ENCODE measurements at regions not wholly inside any gene's neighbourhood (a gene's known extent, or its start where the extent isn't known, plus 50 kb on each side); places are given as distances from the start of the nearest gene placed in this dataset.
"Not testable (repeated sequence)": the region's sequence is repeated elsewhere in the genome, so short reads cannot be mapped to it uniquely, and the experiment has no call there.

DNA sequence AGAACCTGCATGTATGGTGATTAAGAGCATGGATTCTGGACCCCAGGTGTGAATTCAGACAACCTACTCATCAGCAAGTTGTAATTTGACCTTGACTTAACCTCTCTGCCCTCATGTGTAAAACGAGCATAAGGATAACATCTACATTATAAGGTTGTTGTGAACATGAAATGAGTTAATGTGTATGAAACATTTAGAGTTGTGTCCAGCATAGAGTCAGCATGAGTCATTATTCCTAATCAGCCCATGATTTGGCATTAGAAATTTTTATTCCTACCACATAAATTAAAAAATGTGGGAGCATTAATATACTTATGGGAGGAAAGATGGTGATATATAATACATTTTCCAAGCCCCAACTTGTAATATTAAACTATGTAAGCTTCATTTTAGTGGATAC lies 95.9 kb upstream of the DDHD1 start:
- Histone ChIP-seq H3K27me3 (ENCODE audit: control insufficient read depth, insufficient read depth, low read length) (no peaks in the 10 kb centered on the region), H3K36me3 (ENCODE audit: control insufficient read depth, insufficient read depth, low read length) (no peaks in the 10 kb centered on the region), H3K4me1 (ENCODE audit: control insufficient read depth, insufficient read depth, low read length) (no peaks in the 10 kb centered on the region), H3K27ac (ENCODE audit: low read depth, low read length) (no peak overlapping the region), H3K4me3 (ENCODE audit: low read length) (no peak overlapping the region), H3K9ac (ENCODE audit: low read length) (no peak overlapping the region)

DNA sequence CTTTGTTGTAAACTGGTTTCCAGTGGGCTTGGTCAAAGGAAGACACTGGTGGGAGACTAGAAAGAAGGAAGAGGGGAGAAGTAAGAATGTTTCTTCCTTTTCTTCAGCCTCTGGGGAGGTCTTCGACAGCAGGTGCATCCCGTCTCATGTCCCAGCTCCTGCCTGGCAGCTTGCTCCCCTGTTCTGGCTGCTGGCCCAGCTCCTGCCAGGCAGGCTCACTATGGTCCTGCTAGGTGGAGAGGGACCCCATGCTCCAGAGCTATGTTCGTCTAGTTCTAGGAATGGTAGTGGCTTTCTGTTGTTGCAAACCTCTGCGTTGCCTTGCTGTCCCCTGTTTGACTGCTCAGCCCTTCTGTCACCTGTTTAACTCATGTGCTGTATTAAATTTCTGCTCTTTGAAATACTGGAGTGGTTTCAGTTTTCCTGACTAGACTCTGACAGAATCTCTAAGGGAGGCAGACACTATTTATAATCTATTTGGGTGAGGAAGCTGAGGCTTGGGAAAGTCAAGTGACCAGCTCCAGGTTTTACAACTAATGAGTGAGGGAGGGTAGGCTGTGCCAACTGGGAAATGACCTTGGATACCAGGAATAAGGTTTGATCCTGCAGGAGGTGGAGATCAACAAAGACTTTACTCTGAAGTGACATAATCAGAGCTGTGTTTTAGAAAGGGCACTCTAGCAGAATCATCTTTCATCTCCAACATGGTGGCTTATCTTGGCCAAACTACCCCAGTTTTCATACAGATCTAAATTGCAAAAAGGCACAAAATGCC lies 94.7 kb upstream of the DDHD1 start:
- H3K4me3 ChIP-seq (ENCODE audit: low read length), result no peak overlapping the region
- no peak overlapping the region for H3K9ac ChIP-seq (ENCODE audit: low read length)
- no peaks in the 10 kb centered on the region for H3K36me3 ChIP-seq (ENCODE audit: control insufficient read depth, insufficient read depth, low read length)
- no peaks in the 10 kb centered on the region for H3K4me1 ChIP-seq (ENCODE audit: control insufficient read depth, insufficient read depth, low read length)
- no peak overlapping the region for H3K27ac ChIP-seq (ENCODE audit: low read depth, low read length)
- H3K27me3 ChIP-seq (ENCODE audit: control insufficient read depth, insufficient read depth, low read length), result no peaks in the 10 kb centered on the region

- not testable (repeated sequence) for H3K9ac ChIP-seq (ENCODE audit: low read length); H3K4me3 ChIP-seq (ENCODE audit: low read length); H3K27me3 ChIP-seq (ENCODE audit: control insufficient read depth, insufficient read depth, low read length); H3K4me1 ChIP-seq (ENCODE audit: control insufficient read depth, insufficient read depth, low read length); H3K27ac ChIP-seq (ENCODE audit: low read depth, low read length); H3K36me3 ChIP-seq (ENCODE audit: control insufficient read depth, insufficient read depth, low read length)
Observed at GRCh38 chr14:53242898-53243297, 89.8 kb upstream of the DDHD1 start.

DNA sequence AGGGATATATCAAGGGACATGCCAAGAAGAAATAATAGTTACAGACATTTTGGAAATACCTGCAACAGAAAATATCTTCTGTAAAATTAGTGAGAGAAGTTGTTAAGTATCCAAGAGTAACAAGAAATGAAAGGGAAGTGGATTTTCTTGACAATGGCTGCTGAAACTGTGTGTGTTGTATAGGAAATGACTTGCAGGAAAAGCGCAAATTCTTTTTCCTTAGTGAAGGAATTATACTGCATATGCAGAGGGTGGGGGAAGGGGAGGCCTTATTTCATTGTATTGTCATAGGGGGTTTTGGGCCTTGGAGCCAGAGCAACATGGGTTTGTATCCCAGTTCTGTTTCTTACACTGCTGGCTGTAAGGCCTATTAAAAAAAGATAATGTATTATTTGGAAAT lies 84.4 kb upstream of the DDHD1 start:
- H3K27ac ChIP-seq (ENCODE audit: low read depth, low read length), result no peak overlapping the region

DNA sequence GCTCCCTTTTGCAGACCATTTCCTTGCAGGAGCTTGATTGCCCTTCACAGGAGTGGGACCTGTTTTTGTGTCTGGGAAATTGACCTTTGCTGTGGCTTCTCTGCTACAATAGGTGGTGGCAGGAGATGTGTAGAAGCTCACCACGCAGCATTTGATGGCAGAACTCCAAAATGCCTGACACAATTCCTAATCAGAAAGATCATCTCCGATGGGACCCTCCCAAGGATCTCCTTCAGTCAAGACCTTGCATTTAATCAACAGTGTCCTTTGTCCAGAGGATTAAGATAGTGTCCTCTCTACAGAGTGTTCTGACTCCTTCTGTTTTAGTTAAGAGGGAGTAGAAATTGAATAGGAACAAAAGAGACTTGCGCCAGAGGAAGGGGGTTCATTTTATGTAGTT lies 83.6 kb upstream of the DDHD1 start:
- H3K4me3 ChIP-seq (ENCODE audit: low read length), result no peak overlapping the region
- H3K27ac ChIP-seq (ENCODE audit: low read depth, low read length), result no peak overlapping the region
- H3K27me3 ChIP-seq (ENCODE audit: control insufficient read depth, insufficient read depth, low read length), result no peaks in the 10 kb centered on the region

More for the DNA sequence above, 84.4 kb upstream of the DDHD1 start:
- Histone ChIP-seq H3K36me3 (ENCODE audit: control insufficient read depth, insufficient read depth, low read length) (no peaks in the 10 kb centered on the region), H3K27me3 (ENCODE audit: control insufficient read depth, insufficient read depth, low read length) (no peaks in the 10 kb centered on the region), H3K9ac (ENCODE audit: low read length) (no peak overlapping the region), H3K4me1 (ENCODE audit: control insufficient read depth, insufficient read depth, low read length) (no peaks in the 10 kb centered on the region), H3K4me3 (ENCODE audit: low read length) (no peak overlapping the region)

GRCh38 chr14:53231171-53231570 lies 78.0 kb upstream of the DDHD1 start:
- Histone ChIP-seq H3K27ac (ENCODE audit: low read depth, low read length) (no peak overlapping the region), H3K36me3 (ENCODE audit: control insufficient read depth, insufficient read depth, low read length) (no peaks in the 10 kb centered on the region), H3K4me1 (ENCODE audit: control insufficient read depth, insufficient read depth, low read length) (no peaks in the 10 kb centered on the region), H3K4me3 (ENCODE audit: low read length) (no peak overlapping the region), H3K9ac (ENCODE audit: low read length) (no peak overlapping the region), H3K27me3 (ENCODE audit: control insufficient read depth, insufficient read depth, low read length) (no peaks in the 10 kb centered on the region)

More for the DNA sequence above, 83.6 kb upstream of the DDHD1 start:
- no peaks in the 10 kb centered on the region for H3K36me3 ChIP-seq (ENCODE audit: control insufficient read depth, insufficient read depth, low read length)
- no peak overlapping the region for H3K9ac ChIP-seq (ENCODE audit: low read length)
- H3K4me1 ChIP-seq (ENCODE audit: control insufficient read depth, insufficient read depth, low read length), result no peaks in the 10 kb centered on the region

DNA sequence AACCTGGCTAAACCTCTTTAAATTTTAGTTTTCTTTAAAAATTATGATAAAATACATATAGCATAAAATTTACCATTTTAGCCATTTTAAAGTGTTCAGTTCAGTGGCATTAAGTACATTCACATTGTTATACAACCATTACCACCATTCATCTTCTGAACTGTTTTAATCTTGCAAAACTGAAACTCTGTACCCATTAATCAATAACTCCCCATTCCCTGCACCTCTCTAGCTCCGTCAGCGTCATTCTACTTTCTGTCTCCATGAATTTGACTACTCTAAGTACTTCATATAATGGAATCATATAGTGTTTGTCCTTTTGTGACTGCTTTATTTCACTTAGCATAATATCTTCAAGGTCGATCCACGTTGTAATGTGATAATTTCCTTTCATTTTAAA lies 75.8 kb upstream of the DDHD1 start:
- no peak overlapping the region for H3K27ac ChIP-seq (ENCODE audit: low read depth, low read length)
- no peaks in the 10 kb centered on the region for H3K27me3 ChIP-seq (ENCODE audit: control insufficient read depth, insufficient read depth, low read length)
- no peaks in the 10 kb centered on the region for H3K36me3 ChIP-seq (ENCODE audit: control insufficient read depth, insufficient read depth, low read length)
- H3K9ac ChIP-seq (ENCODE audit: low read length), result no peak overlapping the region
- H3K4me1 ChIP-seq (ENCODE audit: control insufficient read depth, insufficient read depth, low read length), result no peaks in the 10 kb centered on the region
- H3K4me3 ChIP-seq (ENCODE audit: low read length), result no peak overlapping the region

- H3K27ac ChIP-seq (ENCODE audit: low read depth, low read length), result no peak overlapping the region
- no peaks in the 10 kb centered on the region for H3K27me3 ChIP-seq (ENCODE audit: control insufficient read depth, insufficient read depth, low read length)
- no peaks in the 10 kb centered on the region for H3K4me1 ChIP-seq (ENCODE audit: control insufficient read depth, insufficient read depth, low read length)
- no peak overlapping the region for H3K9ac ChIP-seq (ENCODE audit: low read length)
- no peak overlapping the region for H3K4me3 ChIP-seq (ENCODE audit: low read length)
- no peaks in the 10 kb centered on the region for H3K36me3 ChIP-seq (ENCODE audit: control insufficient read depth, insufficient read depth, low read length)
Observed at GRCh38 chr14:53227154-53227718, 74.1 kb upstream of the DDHD1 start.

- H3K36me3 ChIP-seq (ENCODE audit: control insufficient read depth, insufficient read depth, low read length), result no peaks in the 10 kb centered on the region
- no peaks in the 10 kb centered on the region for H3K4me1 ChIP-seq (ENCODE audit: control insufficient read depth, insufficient read depth, low read length)
- H3K9ac ChIP-seq (ENCODE audit: low read length), result no peak overlapping the region
- H3K4me3 ChIP-seq (ENCODE audit: low read length), result no peak overlapping the region
- H3K27ac ChIP-seq (ENCODE audit: low read depth, low read length), result no peak overlapping the region
- no peaks in the 10 kb centered on the region for H3K27me3 ChIP-seq (ENCODE audit: control insufficient read depth, insufficient read depth, low read length)
Observed at GRCh38 chr14:53226553-53226952, 73.4 kb upstream of the DDHD1 start.

DNA sequence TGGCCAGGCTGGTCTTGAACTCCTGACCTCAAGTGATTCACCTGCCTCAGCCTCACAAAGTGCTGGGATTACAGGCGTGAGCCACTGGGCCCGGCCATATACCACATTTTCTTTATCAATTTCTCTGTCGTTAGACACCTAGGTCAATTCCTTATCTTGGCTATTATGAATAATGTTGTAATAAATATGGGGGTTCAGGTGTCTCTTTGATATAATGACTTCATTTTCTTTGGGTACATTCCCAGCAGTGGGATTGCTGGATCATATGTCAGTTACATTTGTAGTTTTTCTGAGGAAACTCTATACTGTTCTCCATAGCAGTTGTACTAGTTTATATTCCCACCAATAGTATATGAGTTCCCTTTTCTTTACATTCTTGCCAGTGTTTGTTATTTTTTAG lies 67.8 kb upstream of the DDHD1 start:
- Histone ChIP-seq H3K27me3 (ENCODE audit: control insufficient read depth, insufficient read depth, low read length) (no peaks in the 10 kb centered on the region), H3K4me3 (ENCODE audit: low read length) (no peak overlapping the region), H3K9ac (ENCODE audit: low read length) (no peak overlapping the region), H3K36me3 (ENCODE audit: control insufficient read depth, insufficient read depth, low read length) (no peaks in the 10 kb centered on the region), H3K27ac (ENCODE audit: low read depth, low read length) (no peak overlapping the region), H3K4me1 (ENCODE audit: control insufficient read depth, insufficient read depth, low read length) (no peaks in the 10 kb centered on the region)

DNA sequence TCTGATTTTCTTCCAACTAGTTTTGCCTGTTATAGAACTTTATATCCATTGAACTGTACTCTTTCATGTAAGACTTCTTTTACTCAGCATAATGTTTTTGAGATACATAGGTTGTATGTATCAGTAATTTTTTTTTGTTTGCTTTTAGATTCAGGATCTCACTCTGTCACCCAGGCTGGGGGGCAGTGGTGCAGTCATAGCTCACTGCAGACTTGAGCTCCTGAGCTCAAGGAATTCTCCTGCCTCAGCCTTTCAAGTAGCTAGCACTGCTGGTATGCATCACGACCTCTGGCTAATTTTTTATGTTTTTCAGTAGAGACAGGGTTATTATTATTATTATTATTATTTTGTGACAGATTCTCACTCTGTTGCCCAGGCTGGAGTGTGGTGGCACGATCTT lies 65.0 kb upstream of the DDHD1 start:
- Histone ChIP-seq H3K36me3 (ENCODE audit: control insufficient read depth, insufficient read depth, low read length) (no peaks in the 10 kb centered on the region), H3K4me1 (ENCODE audit: control insufficient read depth, insufficient read depth, low read length) (no peaks in the 10 kb centered on the region), H3K9ac (ENCODE audit: low read length) (peak overlapping the region; percentile 30), H3K4me3 (ENCODE audit: low read length) (peak overlapping the region; percentile 76), H3K27ac (ENCODE audit: low read depth, low read length) (no peak overlapping the region), H3K27me3 (ENCODE audit: control insufficient read depth, insufficient read depth, low read length) (no peaks in the 10 kb centered on the region)

GRCh38 chr14:53217316-53217994 lies 64.3 kb upstream of the DDHD1 start:
- peak overlapping the region; percentile 30 for H3K9ac ChIP-seq (ENCODE audit: low read length)
- no peaks in the 10 kb centered on the region for H3K27me3 ChIP-seq (ENCODE audit: control insufficient read depth, insufficient read depth, low read length)
- no peak overlapping the region for H3K27ac ChIP-seq (ENCODE audit: low read depth, low read length)
- H3K4me1 ChIP-seq (ENCODE audit: control insufficient read depth, insufficient read depth, low read length), result no peaks in the 10 kb centered on the region
- H3K36me3 ChIP-seq (ENCODE audit: control insufficient read depth, insufficient read depth, low read length), result no peaks in the 10 kb centered on the region
- H3K4me3 ChIP-seq (ENCODE audit: low read length), result peak overlapping the region; percentile 76

GRCh38 chr14:53216955-53217315 lies 63.8 kb upstream of the DDHD1 start:
- not testable (repeated sequence) for H3K27me3 ChIP-seq (ENCODE audit: control insufficient read depth, insufficient read depth, low read length); H3K27ac ChIP-seq (ENCODE audit: low read depth, low read length)
- peak overlapping the region; percentile 76 for H3K4me3 ChIP-seq (ENCODE audit: low read length)

More at GRCh38 chr14:53216955-53217315, 63.8 kb upstream of the DDHD1 start:
- H3K4me1 ChIP-seq (ENCODE audit: control insufficient read depth, insufficient read depth, low read length); H3K36me3 ChIP-seq (ENCODE audit: control insufficient read depth, insufficient read depth, low read length); H3K9ac ChIP-seq (ENCODE audit: low read length): not testable (repeated sequence)

All from rectal smooth muscle tissue (tissue), 1 donor.